ENCODE measurements at regions not wholly inside any gene's neighbourhood (a gene's known extent, or its start where the extent isn't known, plus 50 kb on each side); places are given as distances from the start of the nearest gene placed in this dataset.

GRCh38 chr7:25669281-25669781, 441.0 kb upstream of the NPVF start:
- no peak for TF ChIP-seq CTCF (conservative IDR thresholded peaks at IDR 0.05; ENCODE audit: low read length)
- no peak for TF ChIP-seq EZH2phosphoT487 (IDR thresholded peaks at IDR 0.05; ENCODE audit: borderline replicate concordance, low read depth, low read length)

All from OCI-LY7 (cell line).